ACHN (cell line): ENCODE measurements at regions not wholly inside any gene's neighbourhood (a gene's known extent, or its start where the extent isn't known, plus 50 kb on each side); places are given as distances from the start of the nearest gene placed in this dataset.

Experiments used
- DNase-seq: peaks from one replicate; pipeline ENCODE4 v3.0.0-alpha.2; 2015
- in situ Hi-C: cut with HindIII; loops from 2 replicates; pipeline ENCODE4 v1.10.0; 2017; ENCODE audit warnings: low sequenced_read_pairs, low pct_ligation_motif_present, low pct_unique_long_range_greater_than_20kb

- in situ Hi-C loops, result no loop called here
- no peak for DNase-seq
These were observed 186.2 kb downstream of the DRD1 start for GRCh38 chr5:175257847-175258194.

- no peak for DNase-seq
- in situ Hi-C loops, result no loop called here
These were observed 186.7 kb downstream of the DRD1 start for GRCh38 chr5:175257128-175257846.

- in situ Hi-C loops, result no loop called here
These were observed 189.8 kb downstream of the DRD1 start for GRCh38 chr5:175254155-175254554.

GRCh38 chr5:175253597-175253996 is 190.4 kb downstream of the DRD1 start:
- in situ Hi-C loops, result no loop called here
- DNase-seq, result no peak

More at GRCh38 chr5:175254155-175254554, 189.8 kb downstream of the DRD1 start:
- no peak for DNase-seq

DNA sequence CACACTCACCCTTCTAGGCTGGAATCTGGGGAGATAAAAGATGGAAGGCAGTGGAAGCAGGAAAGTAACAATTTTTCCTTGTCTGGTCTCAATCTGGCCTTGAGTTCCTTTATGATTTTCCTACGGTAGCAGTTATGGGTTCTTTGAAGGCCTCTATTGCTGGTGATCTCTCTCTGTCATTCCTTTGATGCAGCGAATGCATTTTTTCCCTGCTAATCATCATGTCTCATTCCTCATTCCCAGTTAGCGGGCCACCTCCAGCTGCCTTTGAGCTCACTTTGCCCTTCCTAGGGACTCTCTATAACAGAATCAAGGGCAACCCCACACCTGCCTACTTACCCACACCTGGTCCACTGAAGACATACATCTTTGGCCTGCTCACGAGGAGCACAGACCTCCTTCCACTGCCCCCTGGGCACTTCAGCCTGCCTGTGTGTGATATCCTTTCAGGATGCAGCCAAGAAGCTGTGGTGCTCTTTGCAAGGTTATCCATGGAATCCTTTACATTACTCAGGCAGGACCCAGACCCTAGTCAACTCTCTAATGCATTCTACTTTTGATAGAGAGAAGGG is 191.7 kb downstream of the DRD1 start:
- in situ Hi-C loops, result no loop called here
- DNase-seq, result no peak

DNA sequence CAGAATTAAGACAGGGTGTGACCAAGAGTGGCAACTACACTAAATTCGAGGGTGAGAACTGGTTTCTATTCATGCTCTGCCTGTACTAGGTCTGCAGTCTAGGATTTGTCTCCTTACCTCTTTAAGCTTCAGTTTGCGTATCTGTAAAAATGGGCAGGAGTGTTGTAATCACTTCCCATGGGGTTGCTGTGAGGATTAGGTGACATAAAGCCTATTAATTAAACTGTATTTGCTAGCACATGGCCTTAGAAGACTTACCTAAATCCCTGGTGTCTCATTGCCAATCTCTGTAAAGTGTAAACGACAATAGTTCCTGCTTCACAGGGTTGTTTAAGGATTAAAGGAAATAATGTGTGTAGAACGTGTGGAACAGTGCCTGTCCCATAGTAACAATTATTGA is 193.6 kb downstream of the DRD1 start:
- in situ Hi-C loops, result no loop called here
- DNase-seq, result no peak

- in situ Hi-C loops, result no loop called here
These were observed 195.5 kb downstream of the DRD1 start for GRCh38 chr5:175248416-175248905.

GRCh38 chr5:175246889-175247520 is 197.0 kb downstream of the DRD1 start:
- DNase-seq, result no peak
- in situ Hi-C loops, result no loop called here

More at GRCh38 chr5:175248416-175248905, 195.5 kb downstream of the DRD1 start:
- no peak for DNase-seq

GRCh38 chr5:175246242-175246888 is 197.6 kb downstream of the DRD1 start:
- in situ Hi-C loops, result no loop called here
- DNase-seq, result peak; percentile 92

- in situ Hi-C loops, result no loop called here
- DNase-seq, result no peak
These were observed 200.5 kb downstream of the DRD1 start for GRCh38 chr5:175243441-175243840.

DNA sequence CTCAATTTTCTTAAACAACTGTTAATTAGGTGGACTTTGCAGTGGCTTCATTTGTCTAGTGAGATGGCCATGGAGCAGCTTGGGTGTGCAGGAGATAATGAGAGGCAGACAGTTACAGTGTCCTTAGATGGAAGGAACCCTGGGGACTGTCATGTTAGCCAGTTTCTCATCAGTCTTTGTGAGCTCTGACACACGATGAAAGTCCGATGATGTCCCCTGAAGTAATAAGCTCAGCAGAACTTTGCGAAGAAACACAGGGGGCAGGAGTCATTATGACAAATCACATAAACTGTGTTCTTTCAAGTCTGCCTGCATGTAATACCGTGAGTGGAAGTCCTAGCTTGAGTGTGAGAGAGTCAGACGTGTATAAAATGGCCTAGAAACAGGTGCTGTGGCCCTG is 201.8 kb downstream of the DRD1 start:
- in situ Hi-C loops, result no loop called here
- DNase-seq, result no peak

GRCh38 chr5:175238326-175238725 is 205.7 kb downstream of the DRD1 start:
- DNase-seq, result no peak
- in situ Hi-C loops, result no loop called here

- in situ Hi-C loops, result no loop called here
These were observed 207.8 kb downstream of the DRD1 start for GRCh38 chr5:175236176-175236575.

GRCh38 chr5:175235251-175235960 is 208.6 kb downstream of the DRD1 start:
- no peak for DNase-seq
- in situ Hi-C loops, result no loop called here

More at GRCh38 chr5:175236176-175236575, 207.8 kb downstream of the DRD1 start:
- no peak for DNase-seq

GRCh38 chr5:175230299-175230698 is 213.7 kb downstream of the DRD1 start:
- DNase-seq, result peak; percentile 72

GRCh38 chr5:175226506-175226905 is 217.5 kb downstream of the DRD1 start:
- in situ Hi-C loops, result no loop called here
- no peak for DNase-seq

More at GRCh38 chr5:175230299-175230698, 213.7 kb downstream of the DRD1 start:
- in situ Hi-C loops, result no loop called here

GRCh38 chr5:175223291-175223690 is 220.7 kb downstream of the DRD1 start:
- DNase-seq, result no peak
- in situ Hi-C loops, result no loop called here

GRCh38 chr5:175222621-175223020 is 221.4 kb downstream of the DRD1 start:
- in situ Hi-C loops, result no loop called here

GRCh38 chr5:175220549-175220948 is 223.4 kb downstream of the DRD1 start:
- DNase-seq, result no peak
- in situ Hi-C loops, result no loop called here

More at GRCh38 chr5:175222621-175223020, 221.4 kb downstream of the DRD1 start:
- DNase-seq, result no peak
